Right lung (tissue), 2 donors: ENCODE measurements at regions not wholly inside any gene's neighbourhood (a gene's known extent, or its start where the extent isn't known, plus 50 kb on each side); places are given as distances from the start of the nearest gene placed in this dataset.

Experiments
- DNase-seq, 2 donors: peaks; one replicate each; pipeline ENCODE4 v3.0.0-alpha.2; 2013

DNA sequence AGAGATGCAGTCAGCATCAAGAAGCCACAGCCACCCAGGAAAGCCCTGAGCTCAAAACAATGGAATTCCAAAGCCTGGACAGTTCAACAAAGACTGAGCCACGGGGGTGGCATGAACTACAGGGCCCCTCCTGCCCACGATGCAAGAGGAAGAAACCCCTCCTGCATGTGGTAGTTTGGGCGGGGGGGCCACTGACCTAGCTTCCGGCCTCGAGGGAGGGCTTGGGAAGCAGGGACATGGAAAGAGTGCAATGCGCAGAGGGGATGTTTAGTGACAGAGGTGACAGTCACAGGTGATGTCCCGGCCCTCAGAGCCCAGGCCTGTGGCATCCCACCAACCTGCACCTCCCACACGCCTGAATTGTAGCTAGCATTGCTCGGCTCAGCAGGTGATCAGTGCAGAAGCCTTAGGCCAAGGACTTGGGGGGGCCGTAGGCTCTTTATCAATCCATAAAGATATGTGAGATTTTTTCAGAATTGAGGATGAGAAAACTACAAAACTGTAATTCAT is 318.8 kb downstream of the TEX29 start:
- no peak for DNase-seq

DNA sequence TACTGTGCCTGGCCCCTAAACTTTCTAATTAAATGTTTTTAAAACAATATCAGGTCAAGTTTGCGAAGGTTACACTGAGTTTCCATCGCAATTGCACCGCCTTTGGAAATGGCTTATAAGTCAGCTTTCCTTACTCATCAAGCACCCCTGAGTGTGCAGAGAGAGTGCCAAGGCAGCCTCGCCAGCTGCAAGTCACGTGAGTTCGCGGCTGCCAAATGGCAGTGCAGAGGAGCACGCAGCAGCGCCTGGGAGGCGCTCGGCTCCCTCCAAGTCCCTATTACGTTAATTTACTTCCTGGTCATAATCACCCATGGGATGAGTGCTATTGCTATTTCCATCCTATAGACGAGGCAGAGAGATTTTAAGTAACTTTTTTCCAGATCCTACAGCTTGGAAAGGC is 319.6 kb downstream of the TEX29 start:
- no peak for DNase-seq

DNA sequence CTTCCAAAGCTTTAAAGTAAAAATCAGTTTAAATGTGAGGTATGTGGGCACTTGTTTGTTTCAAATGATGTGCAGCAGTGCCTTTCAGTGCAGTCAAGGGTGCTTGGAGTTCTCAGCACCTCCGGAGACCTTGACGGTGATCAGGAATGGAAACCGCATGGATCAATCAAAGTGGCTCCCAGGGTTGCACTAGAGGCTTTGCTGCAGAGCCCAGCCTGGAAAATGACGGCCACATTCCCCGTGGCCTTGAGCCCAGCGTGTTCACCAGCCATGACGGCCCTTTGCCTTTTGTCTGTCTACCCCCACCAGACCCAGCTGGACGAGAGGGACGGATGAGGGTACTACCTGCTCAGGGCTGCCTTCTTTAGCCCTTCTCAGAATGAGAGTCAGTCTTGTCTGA is 320.0 kb downstream of the TEX29 start:
- no peak for DNase-seq

DNA sequence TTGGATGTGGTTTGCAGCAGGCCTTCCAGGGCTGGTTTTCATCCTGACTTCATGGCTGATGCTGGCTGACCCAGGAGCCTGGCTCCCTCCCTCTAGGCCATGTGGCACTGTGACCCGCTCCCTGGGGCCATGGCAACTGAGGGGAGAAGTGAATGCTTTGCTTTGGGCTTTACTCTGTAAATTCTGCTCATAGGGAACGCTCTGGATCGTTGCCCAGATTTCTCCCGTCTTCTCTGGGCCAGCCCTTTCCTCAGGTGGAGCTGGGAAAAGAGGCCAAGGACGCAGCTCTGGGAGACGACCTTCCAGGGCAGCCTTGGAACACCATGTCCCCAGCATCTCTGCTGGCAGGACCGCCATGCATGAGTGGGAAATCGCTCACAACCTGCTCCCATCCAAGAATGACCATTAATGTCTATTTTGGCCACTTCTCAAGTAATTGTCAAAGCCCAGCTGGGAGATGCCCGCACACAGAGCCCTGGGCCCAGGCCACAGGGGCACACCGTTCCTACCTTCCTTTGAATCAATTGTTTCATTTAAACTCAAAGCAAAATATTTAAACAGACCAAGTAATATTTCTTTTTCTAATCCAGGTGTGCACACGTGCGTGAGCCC is 321.8 kb downstream of the TEX29 start:
- DNase-seq, result no peak

DNA sequence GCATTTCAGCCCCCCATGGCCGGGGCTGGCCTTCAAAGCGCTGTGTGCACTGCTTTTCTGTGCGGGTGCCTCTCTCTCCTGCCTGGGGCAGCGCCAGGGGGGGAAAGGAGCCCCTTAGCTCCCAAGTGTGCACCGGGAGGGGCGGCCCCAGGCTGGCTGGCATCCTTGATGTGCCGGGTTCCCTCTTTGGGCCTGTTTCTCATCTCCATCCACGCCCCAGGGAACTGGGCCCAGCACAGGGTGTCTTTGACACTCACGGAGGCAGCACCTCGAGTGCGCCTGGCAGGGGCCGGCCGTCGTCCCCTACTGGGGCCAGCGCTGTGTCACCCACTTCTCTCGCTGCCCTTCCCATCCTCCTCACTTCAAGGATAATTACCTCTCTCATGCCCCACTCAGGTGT is 324.3 kb downstream of the TEX29 start:
- no peak for DNase-seq

DNA sequence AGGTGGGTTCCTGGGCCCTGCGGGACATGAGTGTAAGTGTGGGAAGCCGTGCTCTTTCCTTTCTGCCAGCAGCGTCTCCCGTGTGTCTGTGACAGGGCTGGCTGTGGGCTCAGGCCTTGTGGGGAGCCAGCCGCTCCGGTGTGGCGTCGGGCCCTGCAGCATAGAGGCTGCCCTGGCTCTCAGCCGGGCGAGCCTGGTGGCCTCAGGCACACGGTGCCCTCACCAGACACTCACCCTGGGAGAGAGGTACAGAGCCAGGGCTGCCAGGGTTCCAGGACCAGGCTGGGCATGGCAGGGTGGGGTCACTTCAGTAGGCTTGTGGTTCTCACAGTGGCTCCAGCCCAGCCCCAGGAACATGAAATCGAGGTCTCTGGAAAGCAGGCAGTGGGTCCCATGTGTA is 324.8 kb downstream of the TEX29 start:
- no peak for DNase-seq

DNA sequence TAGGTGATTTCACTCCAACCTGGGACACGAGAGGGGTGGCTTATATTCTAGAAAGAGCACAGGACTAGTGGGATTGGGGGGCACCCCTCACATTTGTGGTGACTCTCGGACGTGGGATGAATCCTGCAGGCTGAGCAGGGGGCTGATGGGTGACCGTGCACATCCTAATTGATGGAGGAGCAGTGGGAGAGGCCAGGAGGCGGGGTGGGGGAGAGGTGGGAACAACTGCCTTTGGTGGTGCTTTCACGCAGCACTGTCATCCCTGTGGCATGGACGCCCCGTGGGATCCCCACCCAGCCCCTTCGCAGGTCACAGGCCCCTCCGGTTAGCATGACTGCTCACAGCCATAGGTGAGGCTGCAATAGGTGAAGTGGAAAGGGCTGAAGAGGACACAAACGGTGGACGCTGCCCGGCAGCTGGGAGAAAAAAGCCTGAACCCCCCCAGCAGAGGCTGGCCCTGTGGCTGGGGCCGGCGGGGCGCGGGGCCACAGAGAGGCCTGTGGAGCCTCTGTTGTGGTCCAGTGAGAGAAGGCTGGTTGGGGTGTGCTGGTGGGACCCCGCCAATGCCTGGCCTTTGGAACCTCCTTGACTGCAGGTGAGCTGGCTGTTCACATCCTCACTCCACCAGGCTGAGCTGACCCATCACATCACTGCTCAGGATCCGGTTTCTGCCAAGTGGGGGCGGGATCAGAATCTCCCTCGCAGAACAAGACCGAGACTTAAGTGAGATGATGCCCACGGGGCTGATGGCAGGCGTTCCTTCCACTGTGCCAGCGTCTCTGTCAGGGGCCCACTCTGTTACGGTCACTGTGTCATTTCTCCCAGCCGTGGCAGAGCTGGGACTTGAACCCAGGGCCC is 325.4 kb downstream of the TEX29 start:
- DNase-seq, result no peak

DNA sequence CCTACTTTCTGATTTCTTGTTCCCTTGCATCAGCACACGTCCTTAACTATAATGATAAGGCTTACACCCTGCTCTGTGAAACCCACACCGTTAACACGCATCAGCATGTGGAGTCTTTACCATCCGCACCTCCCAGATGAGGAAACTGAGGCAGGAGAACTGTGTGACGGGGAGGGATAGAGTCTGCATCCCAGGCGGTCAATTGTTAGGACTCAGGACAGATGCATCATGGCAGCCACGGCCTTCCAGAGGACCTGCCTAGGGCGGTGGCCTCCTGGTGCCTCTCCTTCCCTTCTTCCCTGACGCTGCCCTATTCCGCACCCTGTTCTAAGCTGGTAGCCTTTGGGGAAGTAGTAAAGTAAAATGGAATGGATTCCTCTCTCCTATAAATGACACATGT is 326.0 kb downstream of the TEX29 start:
- no peak for DNase-seq

DNA sequence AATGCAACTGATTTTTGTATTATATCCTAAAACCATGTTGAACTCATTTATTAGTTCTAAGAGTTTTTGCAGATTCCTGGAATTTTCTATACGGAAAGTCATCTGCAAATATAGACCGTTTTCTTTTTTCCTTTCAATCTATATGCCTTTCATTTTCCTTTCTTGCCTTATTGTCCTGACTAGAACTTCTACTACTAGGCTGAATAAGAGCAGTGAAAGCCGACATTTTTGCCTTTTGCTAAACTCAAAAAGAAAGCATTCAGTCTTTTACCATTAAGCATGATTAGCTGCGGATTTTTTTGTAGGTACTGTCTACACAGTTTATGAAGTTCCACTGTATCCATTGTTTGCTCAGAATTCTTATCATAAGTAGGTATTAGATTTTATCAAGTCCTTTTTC is 328.4 kb downstream of the TEX29 start:
- no peak for DNase-seq

DNA sequence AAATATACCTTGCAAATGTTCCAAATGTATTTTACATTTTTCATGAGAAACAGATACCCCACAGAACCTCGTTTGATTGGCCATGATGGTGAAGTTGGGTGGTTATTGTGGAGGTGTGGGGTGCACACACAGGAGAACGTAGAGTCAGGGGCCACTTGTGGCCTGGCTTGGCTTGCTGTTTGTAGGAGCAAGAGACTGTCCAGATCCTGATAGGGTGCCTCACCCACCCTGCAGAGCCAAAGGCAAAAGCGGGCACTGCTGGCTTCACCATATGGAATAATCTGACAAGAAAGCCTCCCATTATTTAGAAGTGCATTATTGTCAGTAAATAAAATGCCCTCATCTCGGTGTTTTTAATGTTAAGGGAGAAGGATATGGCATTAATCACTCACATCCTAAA is 330.2 kb downstream of the TEX29 start:
- DNase-seq, result no peak

DNA sequence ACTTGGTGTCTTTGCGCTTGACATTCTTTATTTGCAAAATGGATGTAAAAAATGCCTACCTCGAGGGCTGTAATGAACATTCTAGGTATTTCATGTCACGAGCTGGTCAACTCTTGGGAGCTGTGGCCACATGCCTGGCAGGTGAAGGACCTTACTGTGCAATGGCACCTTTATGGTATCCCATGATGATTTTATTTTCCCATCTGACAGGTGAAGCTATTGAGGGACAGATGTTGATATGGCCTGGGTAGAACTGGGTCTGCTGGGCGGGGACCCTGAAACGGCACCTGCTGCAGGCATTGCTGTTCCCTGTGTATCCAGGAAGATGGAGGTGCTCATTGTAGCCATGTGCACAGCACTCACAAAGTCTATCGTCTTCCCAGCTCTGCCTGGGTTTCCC is 332.2 kb downstream of the TEX29 start:
- no peak for DNase-seq

DNA sequence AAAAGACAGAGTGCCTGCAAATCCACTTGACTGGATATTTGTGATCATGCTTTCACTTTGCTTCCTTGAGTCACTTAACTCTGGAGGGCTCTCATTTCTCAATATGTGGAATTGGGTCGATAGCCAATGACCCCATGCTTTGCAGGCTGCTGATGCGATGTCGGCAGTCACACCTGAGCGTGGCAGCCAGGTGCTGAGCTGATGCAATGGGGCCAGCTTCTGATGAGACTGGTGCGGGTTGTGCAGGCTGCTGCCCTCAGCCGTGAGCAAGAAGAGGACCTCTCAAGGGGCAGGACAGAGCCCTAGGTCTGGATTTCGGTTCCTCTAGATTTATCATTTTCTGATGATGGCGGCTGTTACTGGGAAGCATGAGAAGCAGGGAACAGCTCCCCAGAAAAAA is 334.1 kb downstream of the TEX29 start:
- no peak for DNase-seq

DNA sequence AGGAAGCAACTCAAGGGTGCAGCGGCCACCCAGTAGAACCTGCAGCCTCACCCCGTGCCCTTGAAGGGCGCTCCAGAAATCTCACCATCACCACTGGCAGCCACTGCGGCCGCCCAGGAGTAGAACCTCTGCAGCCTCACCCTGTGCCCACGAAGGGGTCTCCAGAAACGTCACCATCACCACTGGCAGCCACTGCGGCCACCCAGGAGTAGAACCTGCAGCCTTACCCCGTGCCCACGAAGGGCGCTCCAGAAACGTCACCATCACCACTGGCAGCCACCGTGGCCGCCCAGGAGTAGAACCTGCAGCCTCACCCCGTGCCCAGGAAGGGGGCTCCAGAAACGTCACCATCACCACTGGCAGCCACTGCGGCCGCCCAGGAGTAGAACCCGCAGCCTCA is 336.0 kb downstream of the TEX29 start:
- DNase-seq, result no peak

DNA sequence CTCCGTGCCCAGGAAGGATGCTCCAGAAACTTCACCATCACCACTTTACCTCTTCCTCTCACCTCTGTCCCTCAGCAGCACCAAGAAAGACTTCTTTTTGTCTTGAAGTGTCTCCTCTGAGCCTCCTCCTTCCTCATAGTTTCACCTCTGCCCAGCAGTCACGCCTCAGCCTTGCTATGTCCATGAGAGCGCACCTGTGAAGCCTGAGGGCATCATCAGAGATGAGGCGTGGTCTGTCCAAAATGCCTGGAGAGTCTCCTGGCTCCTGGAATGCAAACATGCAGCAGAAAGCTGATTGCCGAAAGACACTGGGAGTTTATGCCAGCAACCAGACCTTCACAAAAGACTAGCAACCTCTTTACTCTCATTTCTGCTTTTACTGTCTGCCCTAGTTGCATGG is 336.6 kb downstream of the TEX29 start:
- no peak for DNase-seq

DNA sequence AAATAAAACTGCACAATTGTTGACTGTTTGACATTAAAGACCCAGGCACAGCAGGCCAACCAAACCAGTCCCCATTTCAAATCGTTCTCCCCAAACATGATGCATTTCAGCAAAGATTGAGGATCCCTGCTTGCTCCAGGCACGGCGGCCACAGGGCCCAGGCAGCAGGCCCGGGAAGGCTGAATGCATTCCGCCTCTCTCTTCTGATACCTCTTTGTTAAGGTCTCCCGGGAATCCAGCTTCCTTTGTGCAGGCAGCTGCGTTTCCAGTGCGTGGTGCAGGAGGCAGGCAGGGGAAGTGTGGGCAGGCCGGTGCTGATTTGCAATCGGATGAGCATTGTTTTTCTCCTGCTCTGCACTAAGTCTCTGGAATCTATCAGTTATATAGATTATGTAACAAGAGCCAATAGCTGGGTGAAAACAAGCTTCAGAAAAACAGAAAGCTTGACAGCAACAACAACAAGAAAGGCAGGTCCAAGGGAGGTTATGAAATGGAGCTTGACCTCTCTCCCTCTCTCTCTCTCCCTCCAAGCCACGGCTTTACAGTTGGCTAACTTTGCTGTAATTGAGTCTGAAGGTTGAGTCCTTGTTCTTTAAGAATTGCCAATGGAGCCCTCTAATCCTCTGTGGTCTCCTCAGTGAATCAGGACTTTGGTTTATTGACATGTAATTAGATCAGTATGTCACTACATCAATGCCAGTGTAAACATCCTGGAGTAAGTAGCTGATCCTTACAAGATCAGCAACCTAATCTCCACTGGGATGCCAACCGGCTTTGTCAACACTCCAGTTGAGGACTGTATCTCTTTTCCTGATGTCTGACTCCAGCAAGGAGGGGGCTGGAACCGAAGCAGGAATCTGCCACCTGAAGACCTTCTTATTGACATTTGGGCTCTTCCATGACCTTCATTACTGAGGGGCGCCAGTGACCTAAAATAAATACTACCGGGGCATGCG is 338.0 kb downstream of the TEX29 start:
- DNase-seq, result no peak

DNA sequence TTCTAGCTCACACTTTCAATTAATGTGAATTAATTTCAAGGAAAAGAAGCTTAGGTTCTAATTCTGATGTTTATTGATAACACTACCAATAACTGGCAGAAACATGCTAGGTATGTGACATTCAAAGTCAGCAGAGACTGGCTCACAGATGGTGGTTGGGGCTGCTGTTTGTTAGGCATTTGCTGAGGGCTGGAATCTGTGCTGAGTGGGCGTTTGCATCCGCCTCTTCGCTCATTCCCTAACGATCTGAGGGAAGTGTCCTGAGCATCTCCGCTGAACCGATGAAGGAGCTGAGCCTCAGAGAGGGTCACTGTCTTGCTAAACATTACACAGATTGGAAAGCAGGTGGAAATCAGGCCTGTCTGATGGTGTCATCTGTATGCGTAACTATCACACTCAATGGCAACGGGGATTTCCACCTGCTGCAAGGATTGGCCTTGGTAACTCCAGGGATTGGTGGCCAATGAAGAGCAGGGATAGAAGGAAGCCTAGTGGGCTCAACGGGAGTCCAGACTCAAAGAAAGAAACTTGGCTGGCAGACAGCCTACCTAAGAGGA is 338.9 kb downstream of the TEX29 start:
- no peak for DNase-seq

DNA sequence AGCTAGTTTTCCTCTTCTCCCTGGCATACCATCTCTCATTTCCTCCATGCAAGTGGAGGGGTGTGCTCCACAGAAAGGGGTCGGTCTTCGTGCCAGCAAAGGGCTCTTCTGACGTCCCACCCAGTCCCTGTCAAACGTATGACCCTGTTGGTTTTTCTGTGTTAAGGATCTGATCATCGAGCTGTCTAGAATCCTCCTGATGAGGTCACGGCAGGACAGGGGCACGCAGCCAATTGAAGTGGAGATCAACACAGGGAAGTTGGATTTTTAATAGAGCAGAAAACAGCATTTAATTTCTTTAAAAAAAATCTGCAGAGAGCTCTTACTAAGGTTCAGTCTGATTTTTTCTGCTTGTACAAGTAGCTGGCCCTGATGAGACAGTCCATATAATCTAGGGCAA is 339.4 kb downstream of the TEX29 start:
- DNase-seq, result no peak

DNA sequence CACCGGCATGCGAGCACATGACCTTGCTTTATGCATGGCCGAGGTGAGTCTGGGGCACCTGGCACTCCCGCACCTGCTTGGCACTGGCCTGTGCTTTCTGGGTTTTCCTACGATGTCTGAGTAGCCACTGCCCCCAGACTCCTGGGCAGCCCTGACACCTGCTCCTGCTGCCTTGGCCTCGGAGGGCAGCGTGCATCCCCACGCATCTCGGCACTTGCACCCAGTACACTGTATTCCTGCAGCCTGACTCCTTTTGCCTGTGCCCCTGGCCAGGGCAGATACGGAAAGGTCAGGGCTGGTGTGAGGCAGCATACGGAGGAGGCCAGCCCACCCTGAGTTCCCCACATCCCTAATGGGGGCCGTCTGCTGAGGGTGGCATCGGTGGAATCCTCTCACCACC is 340.6 kb downstream of the TEX29 start:
- DNase-seq, result no peak

DNA sequence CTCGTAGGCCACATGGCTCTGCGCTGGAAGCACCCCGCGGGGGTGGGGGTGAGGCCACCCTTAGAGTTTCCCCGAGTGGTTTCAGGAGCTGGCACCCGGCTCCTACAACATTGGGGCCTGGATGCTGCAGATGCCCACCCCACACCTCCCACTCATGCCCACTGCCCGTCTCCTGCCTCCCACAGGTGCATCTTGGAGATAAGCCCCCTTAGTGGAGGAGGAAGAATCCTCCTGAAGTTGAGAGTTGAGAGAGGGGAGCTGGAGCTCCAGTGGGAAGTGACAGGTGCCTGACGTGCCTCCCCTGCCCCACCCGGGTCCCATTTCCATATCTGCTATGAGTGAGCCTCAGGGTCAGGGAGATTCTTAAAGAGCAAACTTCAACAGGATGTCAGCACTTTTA is 341.3 kb downstream of the TEX29 start:
- DNase-seq, result no peak

DNA sequence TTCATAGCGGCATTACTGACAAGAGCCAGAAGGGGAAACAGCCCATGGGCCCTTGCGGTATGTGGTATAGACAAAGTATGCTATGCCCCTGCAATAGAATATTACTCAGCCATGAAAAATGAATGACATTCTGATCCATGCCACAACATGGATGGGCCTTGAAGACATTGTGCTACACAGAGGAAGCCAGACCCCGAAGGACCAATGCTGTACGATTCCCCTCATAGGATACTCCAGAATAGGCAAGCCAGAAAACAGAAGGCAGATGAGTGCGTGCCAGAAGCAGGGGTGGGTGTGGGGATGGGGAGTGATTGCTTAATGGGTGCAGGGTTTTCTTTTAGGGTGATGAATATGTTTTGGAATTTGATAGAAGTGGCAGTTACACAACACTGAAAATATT is 342.0 kb downstream of the TEX29 start:
- no peak for DNase-seq

DNA sequence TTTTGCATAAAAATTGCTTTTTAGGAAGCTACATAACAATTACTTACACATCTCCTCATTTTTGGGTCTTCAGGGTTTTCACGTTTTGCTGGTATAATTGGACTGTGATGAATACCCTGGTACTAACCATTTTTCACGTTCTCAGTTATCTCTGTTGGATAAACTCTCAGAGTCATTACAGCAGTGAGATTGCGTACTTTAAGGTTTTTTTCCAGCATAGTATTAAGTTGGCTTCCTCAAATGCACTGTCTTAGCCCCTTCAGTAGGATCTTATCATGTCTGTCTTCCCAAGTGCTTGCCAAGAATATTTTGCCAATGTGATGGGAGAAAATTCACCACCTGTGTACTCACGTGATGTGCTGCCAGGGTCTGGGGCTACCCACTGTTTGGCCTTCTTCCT is 342.5 kb downstream of the TEX29 start:
- DNase-seq, result no peak

DNA sequence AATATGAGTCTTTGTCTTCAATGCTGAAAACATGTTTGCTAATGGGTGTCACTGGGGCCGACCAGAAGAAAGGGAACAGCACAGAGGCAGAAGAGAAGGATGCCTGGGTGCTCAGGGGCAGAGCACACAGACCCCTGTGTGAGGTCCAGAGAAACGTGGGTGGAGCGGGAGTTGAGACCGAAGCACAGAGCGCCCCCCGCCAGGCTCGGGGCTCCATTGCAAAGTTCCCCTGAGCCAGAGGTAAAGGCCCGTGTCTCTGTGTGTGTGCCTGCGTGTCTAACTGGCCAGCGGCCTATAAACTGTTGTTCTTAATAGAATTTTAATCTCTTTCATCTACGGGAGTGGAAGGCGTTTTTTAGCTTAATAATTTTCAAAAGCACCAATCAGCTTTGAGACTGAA is 343.1 kb downstream of the TEX29 start:
- no peak for DNase-seq
